IMR-90 (cell line): ENCODE measurements at regions not wholly inside any gene's neighbourhood (a gene's known extent, or its start where the extent isn't known, plus 50 kb on each side); places are given as distances from the start of the nearest gene placed in this dataset.

ENCODE experiments used
- ATAC-seq: fragments of 200-7000 bp; cut with Tn5 transposase; 2 replicates; pipeline ENCODE4 v1.9.1; 2020; ENCODE audit warnings: low read depth, mild to moderate bottlenecking, moderate library complexity
- BruUV-seq: library from RNA; stranded (reverse); fragments of 400-500 nt; replicated peaks from 2 replicates; lab custom pipeline; 2021; lab: Mats Ljungman, UMichigan
- CTCF ChIA-PET: fragments of 300-600 bp; formaldehyde crosslinking; extraction: SDS; loops from one replicate; lab custom pipeline; 2021; ENCODE audit warnings: antibody characterized with exemption; lab: Yijun Ruan, JAX
- POLR2A ChIA-PET: fragments of 300-600 bp; sonication (Branson Sonifier 250); formaldehyde crosslinking; loops from one replicate; lab custom pipeline; 2022; ENCODE audit warnings: antibody characterized with exemption; ENCODE audit not compliant: unreplicated experiment; lab: Charles Lee
- DNase-seq: peaks from one replicate; pipeline ENCODE4 v3.0.0; 2013
- H2AFZ ChIP-seq: replicated peaks from 2 replicates; pipeline ENCODE3; 2013; ENCODE audit warnings: low read length, mild to moderate bottlenecking; ENCODE audit not compliant: poor library complexity
- H2AK5ac ChIP-seq: 2 replicates; pipeline ENCODE4 v1.6.1; 2013; ENCODE audit warnings: low read depth, low read length, inconsistent platforms
- H2AK9ac ChIP-seq: replicated peaks from 2 replicates; pipeline ENCODE3; 2013; ENCODE audit warnings: mild to moderate bottlenecking, low read depth, low read length, moderate library complexity; ENCODE audit not compliant: poor library complexity
- H2BK120ac ChIP-seq: 2 replicates; pipeline ENCODE4 v1.6.1; 2013; ENCODE audit warnings: low read depth, low read length, inconsistent platforms
- H2BK15ac ChIP-seq: 3 replicates; pipeline ENCODE4 v1.6.1; 2013; ENCODE audit warnings: low read depth, low read length, inconsistent platforms
- H2BK20ac ChIP-seq: 2 replicates; pipeline ENCODE4 v1.6.1; 2013; ENCODE audit warnings: low read depth, mild to moderate bottlenecking, inconsistent platforms, low read length, moderate library complexity
- H2BK5ac ChIP-seq: 2 replicates; pipeline ENCODE4 v1.6.1; 2013; ENCODE audit warnings: mild to moderate bottlenecking, low read depth, low read length, inconsistent platforms; ENCODE audit not compliant: poor library complexity, severe bottlenecking
- H3K14ac ChIP-seq: replicated peaks from 2 replicates; pipeline ENCODE4 v1.6.1; 2013; ENCODE audit warnings: low read depth, low read length, inconsistent platforms
- H3K18ac ChIP-seq: 2 replicates; pipeline ENCODE4 v1.6.1; 2013; ENCODE audit warnings: low read depth, low read length, control low read depth
- H3K23ac ChIP-seq: 2 replicates; pipeline ENCODE4 v1.6.1; 2013; ENCODE audit warnings: low read depth, low read length, inconsistent platforms
- H3K27ac ChIP-seq: 2 replicates; pipeline ENCODE4 v1.5.1; 2013; ENCODE audit warnings: mild to moderate bottlenecking, control low read depth, low read length; ENCODE audit not compliant: insufficient read depth
- H3K27me3 ChIP-seq: 2 replicates; pipeline ENCODE4 v1.6.1; 2013; ENCODE audit warnings: low read length; ENCODE audit not compliant: control insufficient read depth, insufficient read depth
- H3K36me3 ChIP-seq: 2 replicates; pipeline ENCODE4 v1.6.1; 2013; ENCODE audit warnings: low read length, mixed read lengths; ENCODE audit not compliant: control insufficient read depth, insufficient read depth
- H3K4ac ChIP-seq: 2 replicates; pipeline ENCODE4 v1.6.1; 2013; ENCODE audit warnings: low read depth, low read length, inconsistent platforms
- H3K4me1 ChIP-seq: 2 replicates; pipeline ENCODE4 v1.6.1; 2013; ENCODE audit warnings: low read length, mixed read lengths; ENCODE audit not compliant: control insufficient read depth, insufficient read depth
- H3K4me2 ChIP-seq: 2 replicates; pipeline ENCODE4 v1.6.1; 2013; ENCODE audit warnings: low read depth, mild to moderate bottlenecking, control low read depth, low read length, moderate library complexity
- H3K4me3 ChIP-seq: 2 replicates; pipeline ENCODE4 v1.5.1; 2013; ENCODE audit warnings: low read depth, mild to moderate bottlenecking, control low read depth, low read length, moderate library complexity; ENCODE audit not compliant: insufficient read depth
- H3K56ac ChIP-seq: 2 replicates; pipeline ENCODE4 v1.6.1; 2013; ENCODE audit warnings: low read length, inconsistent platforms; ENCODE audit not compliant: insufficient read depth; ENCODE audit errors: extremely low read depth
- H3K79me1 ChIP-seq, 2 experiments: 2 replicates each; pipeline ENCODE4 v1.6.1; 2013; ENCODE audit warnings: low read length in 2 of 2, inconsistent platforms in 1 of 2, low read depth in 1 of 2
- H3K9ac ChIP-seq: 2 replicates; pipeline ENCODE4 v1.6.1; 2013; ENCODE audit warnings: low read depth, low read length, control low read depth
- H3K9me1 ChIP-seq: 2 replicates; pipeline ENCODE4 v1.6.1; 2013; ENCODE audit warnings: low read length, inconsistent platforms; ENCODE audit not compliant: insufficient read depth
- H3K9me3 ChIP-seq: 2 replicates; pipeline ENCODE4 v1.6.1; 2013; ENCODE audit warnings: low read length; ENCODE audit not compliant: control insufficient read depth, insufficient read depth
- H4K20me1 ChIP-seq: 2 replicates; pipeline ENCODE4 v1.6.1; 2013; ENCODE audit warnings: low read length, inconsistent platforms; ENCODE audit not compliant: insufficient read depth
- H4K5ac ChIP-seq: 2 replicates; pipeline ENCODE4 v1.6.1; 2013; ENCODE audit warnings: mild to moderate bottlenecking, low read depth, low read length, control low read depth
- H4K8ac ChIP-seq, 2 experiments: 2 replicates each; pipeline ENCODE4 v1.6.1; 2013; ENCODE audit warnings: low read depth in 2 of 2, low read length in 2 of 2, control low read depth in 1 of 2, inconsistent platforms in 1 of 2
- H4K91ac ChIP-seq: 2 replicates; pipeline ENCODE4 v1.6.1; 2013; ENCODE audit warnings: low read depth, low read length, inconsistent platforms; ENCODE audit not compliant: insufficient read depth
- CTCF ChIP-seq: conservative IDR thresholded peaks from 2 replicates; pipeline ENCODE4 v1.5.1; 2012; ENCODE audit warnings: mild to moderate bottlenecking, low read depth, low read length, improper control_type of control experiment
- dilution Hi-C: fragments of 300-500 bp; cut with HindIII; formaldehyde crosslinking; loops from one replicate; pipeline ENCODE4 v1.14.3; 2018; ENCODE audit warnings: low sequenced_read_pairs; ENCODE audit not compliant: unreplicated experiment
- in situ Hi-C: fragments of 300-500 bp; cut with MboI; formaldehyde crosslinking; loops from 3 replicates; pipeline ENCODE4 v1.14.3; 2019; ENCODE audit warnings: low sequenced_read_pairs, inconsistent platforms, mixed read lengths
- intact Hi-C: fragments of 100-400 bp; cut with micrococcal nuclease; formaldehyde crosslinking; loops from 2 replicates; pipeline ENCODE4 v1.10.0; 2022

- H3K4me3 ChIP-seq: peak overlapping the region; percentile 14; the same call in 1 of the 2 replicates
- no TSS peak for BruUV-seq
- peak overlapping the region; percentile 47 for H3K56ac ChIP-seq
- H2AFZ ChIP-seq: no peak overlapping the region
- peak overlapping the region; percentile 87 for H3K27ac ChIP-seq
- no peaks in the 10 kb centered on the region for H3K9me3 ChIP-seq
- dilution Hi-C loops: no loop called here
- peak overlapping the region; percentile 94; the same call in 1 of the 2 replicates for H4K5ac ChIP-seq
- H2BK5ac ChIP-seq: peak overlapping the region; percentile 91
- H4K20me1 ChIP-seq: no peaks in the 10 kb centered on the region
- no peaks in the 10 kb centered on the region for H3K79me1 ChIP-seq
- H2BK15ac ChIP-seq: peak overlapping the region; percentile 72; the same call in 2 of the 3 replicates
- POLR2A ChIA-PET: no interaction called here
- ATAC-seq: peak; percentile 21; the same call in 1 of the 2 replicates
- H3K18ac ChIP-seq: peak overlapping the region; percentile 98; the same call in 1 of the 2 replicates
- peak overlapping the region; percentile 96 for H2BK20ac ChIP-seq
- H2BK120ac ChIP-seq: peak overlapping the region; percentile 96
- no peak for TF ChIP-seq CTCF
- H3K4ac ChIP-seq: peak overlapping the region; percentile 94
- CTCF ChIA-PET: no interaction called here
- peak overlapping the region; percentile 57 for H3K4me2 ChIP-seq
- no peaks in the 10 kb centered on the region for H3K27me3 ChIP-seq
- H2AK9ac ChIP-seq: no peak overlapping the region
- H3K36me3 ChIP-seq: no peaks in the 10 kb centered on the region
- H3K14ac ChIP-seq: peak overlapping the region; percentile 77
- H3K23ac ChIP-seq: peak overlapping the region; percentile 36; the same call in 1 of the 2 replicates
- intact Hi-C loops: loop anchor here (10.0 kb wide), 1 partner anchor 1952 kb away; the partner anchor contains the start of gene CITED2
- peak overlapping the region; percentile 62 for H2AK5ac ChIP-seq
- peak overlapping the region; percentile 79 to 88; a peak in 3 of 4 replicates for H4K8ac ChIP-seq
- in situ Hi-C loops: no loop called here
- peak overlapping the region; percentile 90 for H4K91ac ChIP-seq
- H3K9me1 ChIP-seq: no peaks in the 10 kb centered on the region
- no peak for DNase-seq
- peaks cover 4% of the 10 kb centered on the region; the same call in 1 of the 2 replicates for H3K4me1 ChIP-seq
- H3K9ac ChIP-seq: peak overlapping the region; percentile 75; the same call in 1 of the 2 replicates
Measured at GRCh38 chr6:141326925-141327324, 805.8 kb upstream of the GJE1 start.
